CD4-positive, alpha-beta T cell (primary cell): ENCODE measurements at regions not wholly inside any gene's neighbourhood (a gene's known extent, or its start where the extent isn't known, plus 50 kb on each side); places are given as distances from the start of the nearest gene placed in this dataset.

Experiments used
- ATAC-seq: fragments of 200-7000 bp; cut with Tn5 transposase; one replicate; pipeline ENCODE4 v1.10.0; 2022; ENCODE audit warnings: mild to moderate bottlenecking; ENCODE audit not compliant: poor library complexity
- CTCF ChIA-PET: fragments of 350-600 bp; sonication (Branson Sonifier 250); formaldehyde crosslinking; loops from one replicate; lab custom pipeline; 2021; ENCODE audit warnings: antibody characterized with exemption, inconsistent platforms; lab: Charles Lee
- POLR2A ChIA-PET: fragments of 350-600 bp; sonication (Branson Sonifier 250); formaldehyde crosslinking; loops from one replicate; lab custom pipeline; 2021; ENCODE audit warnings: antibody characterized with exemption, inconsistent platforms; lab: Charles Lee
- DNase-seq, 14 experiments: peaks; one replicate each; pipeline ENCODE4 v3.0.0-alpha.2; 2013 to 2020; ENCODE audit warnings: mixed read lengths in 2 of 14
- H3K27ac ChIP-seq, 2 donors: one replicate each; pipeline versions ENCODE4 v1.5.1 to v1.7.0; 2013; ENCODE audit warnings: low read length in 2 of 2, low read depth in 1 of 2, mild to moderate bottlenecking in 1 of 2
- H3K27me3 ChIP-seq, 2 experiments: 1 replicate in 1 of 2; 2 replicates in 1 of 2; pipeline versions ENCODE4 v1.6.1 to v1.7.0; 2013; ENCODE audit warnings: low read length in 2 of 2, control low read depth in 1 of 2, mild to moderate bottlenecking in 1 of 2, moderate library complexity in 1 of 2; ENCODE audit not compliant: insufficient read depth in 2 of 2, control insufficient read depth in 1 of 2
- H3K36me3 ChIP-seq: one replicate; pipeline ENCODE4 v1.6.1; 2013; ENCODE audit warnings: low read length, control low read depth; ENCODE audit not compliant: insufficient read depth
- H3K4me1 ChIP-seq: one replicate; pipeline ENCODE4 v1.6.1; 2013; ENCODE audit warnings: low read length, control low read depth; ENCODE audit not compliant: insufficient read depth
- H3K4me3 ChIP-seq: one replicate; pipeline ENCODE4 v1.5.1; 2013; ENCODE audit warnings: mild to moderate bottlenecking, low read length, moderate library complexity
- H3K9me3 ChIP-seq, 2 experiments: 1 replicate in 1 of 2; 2 replicates in 1 of 2; pipeline versions ENCODE4 v1.6.1 to v1.7.0; 2013; ENCODE audit warnings: low read length in 2 of 2, mild to moderate bottlenecking in 2 of 2, control low read depth in 1 of 2, moderate library complexity in 1 of 2; ENCODE audit not compliant: control insufficient read depth in 1 of 2, insufficient read depth in 1 of 2
- H3K27ac Mint-ChIP-seq: one replicate; pipeline ENCODE4 v1.8.0; 2020; ENCODE audit warnings: mixed read lengths
- H3K27me3 Mint-ChIP-seq: one replicate; pipeline ENCODE4 v1.8.0; 2021; ENCODE audit warnings: mixed read lengths
- H3K36me3 Mint-ChIP-seq: one replicate; pipeline ENCODE4 v1.8.0; 2021; ENCODE audit warnings: low read depth, mixed read lengths
- H3K4me1 Mint-ChIP-seq: one replicate; pipeline ENCODE4 v1.8.0; 2021; ENCODE audit warnings: low read depth, mixed read lengths
- H3K4me3 Mint-ChIP-seq: one replicate; pipeline ENCODE4 v1.8.0; 2020; ENCODE audit warnings: mild to moderate bottlenecking, mixed read lengths
- H3K9me3 Mint-ChIP-seq: one replicate; pipeline ENCODE4 v1.8.0; 2020; ENCODE audit warnings: mixed read lengths
- intact Hi-C, 2 experiments: fragments of 100-400 bp; cut with DNase I in 1 of 2; cut with micrococcal nuclease in 1 of 2; formaldehyde crosslinking; loops; one replicate each; pipeline versions ENCODE4 v1.15.1 to v1.9.0; 2023 to 2025; cut with DNase I, micrococcal nuclease
- TF ChIP-seq, protein P1 (sequence below): fragments of 200-600 bp; IDR thresholded peaks from one replicate; pipeline ENCODE4 v1.8.0; 2022; ENCODE audit warnings: antibody characterized with exemption, mild to moderate bottlenecking

- TF ChIP-seq, protein P1, sequence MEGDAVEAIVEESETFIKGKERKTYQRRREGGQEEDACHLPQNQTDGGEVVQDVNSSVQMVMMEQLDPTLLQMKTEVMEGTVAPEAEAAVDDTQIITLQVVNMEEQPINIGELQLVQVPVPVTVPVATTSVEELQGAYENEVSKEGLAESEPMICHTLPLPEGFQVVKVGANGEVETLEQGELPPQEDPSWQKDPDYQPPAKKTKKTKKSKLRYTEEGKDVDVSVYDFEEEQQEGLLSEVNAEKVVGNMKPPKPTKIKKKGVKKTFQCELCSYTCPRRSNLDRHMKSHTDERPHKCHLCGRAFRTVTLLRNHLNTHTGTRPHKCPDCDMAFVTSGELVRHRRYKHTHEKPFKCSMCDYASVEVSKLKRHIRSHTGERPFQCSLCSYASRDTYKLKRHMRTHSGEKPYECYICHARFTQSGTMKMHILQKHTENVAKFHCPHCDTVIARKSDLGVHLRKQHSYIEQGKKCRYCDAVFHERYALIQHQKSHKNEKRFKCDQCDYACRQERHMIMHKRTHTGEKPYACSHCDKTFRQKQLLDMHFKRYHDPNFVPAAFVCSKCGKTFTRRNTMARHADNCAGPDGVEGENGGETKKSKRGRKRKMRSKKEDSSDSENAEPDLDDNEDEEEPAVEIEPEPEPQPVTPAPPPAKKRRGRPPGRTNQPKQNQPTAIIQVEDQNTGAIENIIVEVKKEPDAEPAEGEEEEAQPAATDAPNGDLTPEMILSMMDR, result no peak
- H3K27ac ChIP-seq, result no peak overlapping the region
- DNase-seq (no peak), ATAC-seq (no peak)
- no peak overlapping the region for H3K4me3 Mint-ChIP-seq
- intact Hi-C loops, result no loop called here
- H3K27me3 ChIP-seq, result no peaks in the 10 kb centered on the region
- H3K4me1 ChIP-seq, result no peaks in the 10 kb centered on the region
- CTCF ChIA-PET, result no interaction called here
- H3K9me3 Mint-ChIP-seq, result no peaks in the 10 kb centered on the region
- H3K36me3 Mint-ChIP-seq, result no peaks in the 10 kb centered on the region
- POLR2A ChIA-PET, result interaction anchor here (1.0 kb wide), 1 partner anchor 9 kb away, joined by 3 read pairs; no protein-coding TSS in a partner anchor
- no peaks in the 10 kb centered on the region for H3K4me1 Mint-ChIP-seq
- no peak overlapping the region for H3K4me3 ChIP-seq
- H3K27ac Mint-ChIP-seq, result no peak overlapping the region
- H3K27me3 Mint-ChIP-seq, result no peaks in the 10 kb centered on the region
- no peaks in the 10 kb centered on the region for H3K36me3 ChIP-seq
- no peaks in the 10 kb centered on the region for H3K9me3 ChIP-seq
Observed at GRCh38 chr9:21634951-21635350, 152.8 kb upstream of the IFNE start.

DNA sequence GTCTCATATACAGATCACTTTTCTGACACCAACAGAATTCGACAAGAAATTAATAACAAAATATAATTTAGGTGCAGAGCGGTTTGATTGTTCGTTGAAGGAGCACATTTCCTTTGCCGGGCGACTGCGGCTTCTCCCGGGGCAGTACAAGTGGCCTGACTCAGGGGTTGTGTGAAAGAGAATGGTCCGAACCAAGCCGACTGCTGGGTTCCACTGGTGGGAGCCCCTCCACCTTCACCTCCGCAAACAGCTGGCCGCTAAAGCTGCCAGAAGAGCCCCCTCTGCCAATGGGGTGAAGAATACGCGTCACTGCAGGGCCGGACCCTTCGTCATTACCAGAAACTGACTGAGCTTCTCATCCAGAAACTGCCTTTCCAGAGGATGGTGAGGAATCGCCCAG lies 156.0 kb upstream of the IFNE start:
- ATAC-seq (no peak), DNase-seq (no peak)
- H3K4me1 ChIP-seq, result no peaks in the 10 kb centered on the region
- Mint-ChIP-seq H3K4me3 (no peak overlapping the region), H3K4me1 (no peaks in the 10 kb centered on the region), H3K9me3 (peaks cover 2% of the 10 kb centered on the region), H3K36me3 (no peaks in the 10 kb centered on the region), H3K27me3 (no peaks in the 10 kb centered on the region), H3K27ac (no peak overlapping the region)
- TF ChIP-seq, protein P1, result no peak
- H3K36me3 ChIP-seq, result no peaks in the 10 kb centered on the region
- H3K9me3 ChIP-seq, result no peaks in the 10 kb centered on the region
- H3K4me3 ChIP-seq, result no peak overlapping the region
- CTCF ChIA-PET, result interaction anchor here (0.7 kb wide), 1 partner anchor 33 kb away, joined by 3 read pairs; no protein-coding TSS in a partner anchor
- no peak overlapping the region for H3K27ac ChIP-seq
- H3K27me3 ChIP-seq, result no peaks in the 10 kb centered on the region
- POLR2A ChIA-PET, result no interaction called here
- intact Hi-C loops, result no loop called here

DNA sequence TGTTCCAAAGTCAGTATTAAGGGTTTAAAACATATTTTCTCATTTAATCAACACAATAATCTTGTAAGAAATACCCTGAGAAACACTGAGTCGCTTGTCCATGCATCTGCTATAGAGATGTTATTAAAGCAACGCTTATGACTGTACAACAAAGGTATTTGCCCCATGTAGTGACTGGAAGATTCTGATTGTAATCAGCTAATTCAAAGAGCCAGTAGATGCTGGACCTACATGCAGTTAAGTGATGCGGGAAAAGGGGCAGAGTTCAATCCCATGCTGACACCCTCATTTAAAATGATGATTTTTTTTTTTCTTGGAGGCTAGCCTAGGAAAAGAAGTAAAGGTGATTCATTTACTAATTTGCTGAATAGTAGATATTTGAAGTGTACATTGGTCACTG lies 149.3 kb upstream of the MTAP start:
- ChIA-PET POLR2A (no interaction called here), CTCF (no interaction called here)
- H3K36me3 ChIP-seq, result no peaks in the 10 kb centered on the region
- H3K27ac ChIP-seq, result no peak overlapping the region
- no peak overlapping the region for H3K27ac Mint-ChIP-seq
- no peaks in the 10 kb centered on the region for H3K36me3 Mint-ChIP-seq
- H3K4me3 ChIP-seq, result no peak overlapping the region
- H3K9me3 Mint-ChIP-seq, result peaks cover 6% of the 10 kb centered on the region
- DNase-seq, result no peak
- H3K27me3 Mint-ChIP-seq, result no peaks in the 10 kb centered on the region
- H3K27me3 ChIP-seq, result peaks cover 0 to 5% of the 10 kb centered on the region in 2 experiments
- H3K4me3 Mint-ChIP-seq, result no peak overlapping the region
- TF ChIP-seq, protein P1, result no peak
- no peak for ATAC-seq
- H3K4me1 ChIP-seq, result no peaks in the 10 kb centered on the region
- no peaks in the 10 kb centered on the region for H3K4me1 Mint-ChIP-seq
- intact Hi-C loops, result no loop called here
- peaks cover 0 to 8% of the 10 kb centered on the region in 2 experiments for H3K9me3 ChIP-seq
